ENCODE measurements at regions not wholly inside any gene's neighbourhood (a gene's known extent, or its start where the extent isn't known, plus 50 kb on each side); places are given as distances from the start of the nearest gene placed in this dataset.

GRCh38 chr11:134488512-134488911, 76.5 kb upstream of the B3GAT1 start:
- no peak for DNase-seq (ENCODE audit: low read depth)
- Mint-ChIP-seq H3K27ac (ENCODE audit: unreplicated experiment) (no peak overlapping the region), H3K4me1 (ENCODE audit: low read depth, unreplicated experiment) (no peaks in the 10 kb centered on the region), H3K4me3 (ENCODE audit: unreplicated experiment) (no peak overlapping the region), H3K27me3 (ENCODE audit: low read depth, unreplicated experiment) (peaks cover 50% of the 10 kb centered on the region), H3K36me3 (ENCODE audit: low read depth, unreplicated experiment) (no peaks in the 10 kb centered on the region), H3K9me3 (ENCODE audit: unreplicated experiment) (peaks cover 11% of the 10 kb centered on the region)
- no peak for TF ChIP-seq CTCF (IDR thresholded peaks at IDR 0.05; ENCODE audit: insufficient read depth, low read depth, low read length)
- no peak for TF ChIP-seq EZH2 (IDR thresholded peaks at IDR 0.05; ENCODE audit: insufficient read depth, low read length)
- Histone ChIP-seq H2AFZ (ENCODE audit: low read depth, low read length) (no peak overlapping the region), H4K20me1 (ENCODE audit: insufficient read depth, low read length) (no peaks in the 10 kb centered on the region), H3K4me3 (ENCODE audit: insufficient read depth, low read depth, low read length) (no peak overlapping the region), H3K79me2 (ENCODE audit: insufficient read depth, low read length) (no peaks in the 10 kb centered on the region), H3K36me3 (ENCODE audit: insufficient read depth, low read length) (no peaks in the 10 kb centered on the region), H3K9me3 (ENCODE audit: insufficient read depth, low read depth, low read length) (no peaks in the 10 kb centered on the region), H3K27me3 (ENCODE audit: insufficient read depth, low read length) (no peaks in the 10 kb centered on the region), H3K27ac (ENCODE audit: low read depth, low read length) (no peak overlapping the region), H3K4me2 (ENCODE audit: low read length) (no peak overlapping the region), H3K9ac (ENCODE audit: low read length) (no peak overlapping the region), H3K4me1 (ENCODE audit: insufficient read depth, low read length) (no peaks in the 10 kb centered on the region)
- FAIRE-seq: no peak

GRCh38 chr11:134487696-134488095, 75.7 kb upstream of the B3GAT1 start:
- Histone ChIP-seq H3K4me2 (ENCODE audit: low read length) (no peak overlapping the region), H2AFZ (ENCODE audit: low read depth, low read length) (no peak overlapping the region), H3K36me3 (ENCODE audit: insufficient read depth, low read length) (no peaks in the 10 kb centered on the region), H3K9ac (ENCODE audit: low read length) (no peak overlapping the region), H4K20me1 (ENCODE audit: insufficient read depth, low read length) (no peaks in the 10 kb centered on the region), H3K9me3 (ENCODE audit: insufficient read depth, low read depth, low read length) (no peaks in the 10 kb centered on the region), H3K27me3 (ENCODE audit: insufficient read depth, low read length) (no peaks in the 10 kb centered on the region), H3K27ac (ENCODE audit: low read depth, low read length) (no peak overlapping the region), H3K4me1 (ENCODE audit: insufficient read depth, low read length) (no peaks in the 10 kb centered on the region), H3K79me2 (ENCODE audit: insufficient read depth, low read length) (no peaks in the 10 kb centered on the region), H3K4me3 (ENCODE audit: insufficient read depth, low read depth, low read length) (no peak overlapping the region)
- no peak overlapping the region for H3K4me3 Mint-ChIP-seq (ENCODE audit: unreplicated experiment)
- H3K27me3 Mint-ChIP-seq (ENCODE audit: low read depth, unreplicated experiment): peaks cover 49% of the 10 kb centered on the region
- DNase-seq (ENCODE audit: low read depth): no peak
- no peak for FAIRE-seq
- peaks cover 6% of the 10 kb centered on the region for H3K9me3 Mint-ChIP-seq (ENCODE audit: unreplicated experiment)
- no peaks in the 10 kb centered on the region for H3K36me3 Mint-ChIP-seq (ENCODE audit: low read depth, unreplicated experiment)
- TF ChIP-seq EZH2 (IDR thresholded peaks at IDR 0.05; ENCODE audit: insufficient read depth, low read length): no peak
- TF ChIP-seq CTCF (IDR thresholded peaks at IDR 0.05; ENCODE audit: insufficient read depth, low read depth, low read length): no peak
- peaks cover under 1% of the 10 kb centered on the region for H3K4me1 Mint-ChIP-seq (ENCODE audit: low read depth, unreplicated experiment)
- H3K27ac Mint-ChIP-seq (ENCODE audit: unreplicated experiment): no peak overlapping the region

GRCh38 chr11:134486704-134487103, 74.7 kb upstream of the B3GAT1 start:
- Histone ChIP-seq H3K4me3 (ENCODE audit: insufficient read depth, low read depth, low read length) (no peak overlapping the region), H3K4me1 (ENCODE audit: insufficient read depth, low read length) (no peaks in the 10 kb centered on the region), H3K4me2 (ENCODE audit: low read length) (no peak overlapping the region), H4K20me1 (ENCODE audit: insufficient read depth, low read length) (no peaks in the 10 kb centered on the region), H3K36me3 (ENCODE audit: insufficient read depth, low read length) (no peaks in the 10 kb centered on the region), H3K27ac (ENCODE audit: low read depth, low read length) (no peak overlapping the region), H3K27me3 (ENCODE audit: insufficient read depth, low read length) (no peaks in the 10 kb centered on the region), H3K9ac (ENCODE audit: low read length) (no peak overlapping the region), H3K9me3 (ENCODE audit: insufficient read depth, low read depth, low read length) (no peaks in the 10 kb centered on the region), H2AFZ (ENCODE audit: low read depth, low read length) (no peak overlapping the region), H3K79me2 (ENCODE audit: insufficient read depth, low read length) (no peaks in the 10 kb centered on the region)
- peaks cover 2% of the 10 kb centered on the region for H3K4me1 Mint-ChIP-seq (ENCODE audit: low read depth, unreplicated experiment)
- H3K36me3 Mint-ChIP-seq (ENCODE audit: low read depth, unreplicated experiment): no peaks in the 10 kb centered on the region
- H3K27me3 Mint-ChIP-seq (ENCODE audit: low read depth, unreplicated experiment): peaks cover 57% of the 10 kb centered on the region
- FAIRE-seq (no peak), DNase-seq (ENCODE audit: low read depth) (no peak)
- no peak for TF ChIP-seq EZH2 (IDR thresholded peaks at IDR 0.05; ENCODE audit: insufficient read depth, low read length)
- no peak for TF ChIP-seq CTCF (IDR thresholded peaks at IDR 0.05; ENCODE audit: insufficient read depth, low read depth, low read length)
- peaks cover 6% of the 10 kb centered on the region for H3K9me3 Mint-ChIP-seq (ENCODE audit: unreplicated experiment)
- H3K27ac Mint-ChIP-seq (ENCODE audit: unreplicated experiment): no peak overlapping the region
- H3K4me3 Mint-ChIP-seq (ENCODE audit: unreplicated experiment): no peak overlapping the region

Data from astrocyte (in vitro differentiated cells and primary cell).